ENCODE measurements at regions not wholly inside any gene's neighbourhood (a gene's known extent, or its start where the extent isn't known, plus 50 kb on each side); places are given as distances from the start of the nearest gene placed in this dataset.

DNA sequence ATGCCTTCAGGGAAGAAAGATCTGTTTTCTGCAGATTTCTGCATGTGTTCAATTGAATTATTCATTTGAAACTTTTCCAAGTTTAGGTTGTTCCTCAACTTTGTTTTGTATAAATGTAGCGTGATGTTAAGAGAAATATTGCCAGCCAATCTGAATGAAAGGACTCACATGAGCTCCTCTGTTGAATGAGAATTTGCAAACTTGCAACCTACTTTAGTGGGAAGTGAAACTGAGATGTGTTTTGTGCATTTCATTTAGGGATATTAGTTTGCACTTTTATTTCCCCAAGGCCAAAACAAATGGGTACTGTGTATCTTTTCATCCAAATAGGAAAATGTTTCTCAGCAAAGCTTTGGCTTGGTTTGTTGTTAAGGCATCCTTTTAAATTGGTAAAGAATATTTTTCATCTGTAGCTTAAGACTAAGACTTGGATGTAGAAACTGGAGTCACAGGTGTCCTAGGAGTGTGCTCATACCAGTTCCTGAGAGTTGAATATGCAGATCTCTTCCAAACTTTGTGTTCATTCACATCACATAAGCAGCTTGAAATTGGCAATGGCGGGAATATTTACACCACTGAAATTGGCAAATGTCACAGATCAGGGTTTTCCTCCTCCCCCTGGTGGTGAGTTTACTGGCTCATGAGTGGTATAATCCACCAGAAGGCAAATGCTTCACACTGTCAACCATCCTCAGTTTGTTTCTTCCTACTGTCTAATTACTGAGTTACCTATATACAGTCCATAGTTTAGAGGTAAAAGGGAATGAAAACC, 193.6 kb upstream of the BANK1 start:
- DNase-seq: no peak
- Histone ChIP-seq H3K9me3 (no peaks in the 10 kb centered on the region), H3K4me1 (no peaks in the 10 kb centered on the region), H3K36me3 (no peaks in the 10 kb centered on the region), H3K27me3 (no peaks in the 10 kb centered on the region), H3K4me3 (no peak overlapping the region), H3K27ac (no peak overlapping the region)
- no peak for TF ChIP-seq EP300 (IDR thresholded peaks at IDR 0.05)
- TF ChIP-seq, protein P1, sequence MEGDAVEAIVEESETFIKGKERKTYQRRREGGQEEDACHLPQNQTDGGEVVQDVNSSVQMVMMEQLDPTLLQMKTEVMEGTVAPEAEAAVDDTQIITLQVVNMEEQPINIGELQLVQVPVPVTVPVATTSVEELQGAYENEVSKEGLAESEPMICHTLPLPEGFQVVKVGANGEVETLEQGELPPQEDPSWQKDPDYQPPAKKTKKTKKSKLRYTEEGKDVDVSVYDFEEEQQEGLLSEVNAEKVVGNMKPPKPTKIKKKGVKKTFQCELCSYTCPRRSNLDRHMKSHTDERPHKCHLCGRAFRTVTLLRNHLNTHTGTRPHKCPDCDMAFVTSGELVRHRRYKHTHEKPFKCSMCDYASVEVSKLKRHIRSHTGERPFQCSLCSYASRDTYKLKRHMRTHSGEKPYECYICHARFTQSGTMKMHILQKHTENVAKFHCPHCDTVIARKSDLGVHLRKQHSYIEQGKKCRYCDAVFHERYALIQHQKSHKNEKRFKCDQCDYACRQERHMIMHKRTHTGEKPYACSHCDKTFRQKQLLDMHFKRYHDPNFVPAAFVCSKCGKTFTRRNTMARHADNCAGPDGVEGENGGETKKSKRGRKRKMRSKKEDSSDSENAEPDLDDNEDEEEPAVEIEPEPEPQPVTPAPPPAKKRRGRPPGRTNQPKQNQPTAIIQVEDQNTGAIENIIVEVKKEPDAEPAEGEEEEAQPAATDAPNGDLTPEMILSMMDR (IDR thresholded peaks at IDR 0.05): peak in 1 of 6 experiments; percentile 16
- ATAC-seq (ENCODE audit: low FRiP score in 2 of 2): no peak
- WGBS, 2 donors: 84 to 89% methylated on average over 2 of the region's 2 CpGs

DNA sequence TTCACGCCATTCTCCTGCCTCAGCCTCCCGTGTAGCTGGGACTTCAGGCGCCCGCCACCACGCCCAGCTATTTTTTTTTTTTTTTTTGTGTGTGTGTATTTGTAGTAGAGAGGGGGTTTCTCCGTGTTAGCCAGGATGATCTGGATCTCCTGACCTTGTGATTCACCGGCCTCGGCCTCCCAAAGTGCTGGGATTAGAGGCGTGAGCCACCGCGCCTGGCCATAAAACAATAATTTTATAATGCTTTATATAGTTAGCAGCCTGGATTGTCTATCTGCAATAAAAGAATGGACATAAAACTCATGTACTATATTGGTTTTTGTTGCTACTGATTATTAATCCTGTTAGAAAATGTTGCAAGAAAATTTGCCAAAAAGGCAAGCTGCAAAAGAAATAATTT, 195.9 kb upstream of the BANK1 start:
- no peak for ATAC-seq (ENCODE audit: low FRiP score in 2 of 2)
- Histone ChIP-seq H3K27ac (no peak overlapping the region), H3K4me3 (no peak overlapping the region), H3K9me3 (no peaks in the 10 kb centered on the region), H3K36me3 (no peaks in the 10 kb centered on the region), H3K4me1 (no peaks in the 10 kb centered on the region), H3K27me3 (no peaks in the 10 kb centered on the region)
- TF ChIP-seq POLR2A (IDR thresholded peaks at IDR 0.05) (no peak), EP300 (IDR thresholded peaks at IDR 0.05) (no peak), POLR2AphosphoS5 (IDR thresholded peaks at IDR 0.05) (no peak)
- TF ChIP-seq, protein P1 (IDR thresholded peaks at IDR 0.05): no peak
- WGBS, 2 donors: 96 to 99% methylated on average over 11 of the region's 11 CpGs
- DNase-seq: no peak

DNA sequence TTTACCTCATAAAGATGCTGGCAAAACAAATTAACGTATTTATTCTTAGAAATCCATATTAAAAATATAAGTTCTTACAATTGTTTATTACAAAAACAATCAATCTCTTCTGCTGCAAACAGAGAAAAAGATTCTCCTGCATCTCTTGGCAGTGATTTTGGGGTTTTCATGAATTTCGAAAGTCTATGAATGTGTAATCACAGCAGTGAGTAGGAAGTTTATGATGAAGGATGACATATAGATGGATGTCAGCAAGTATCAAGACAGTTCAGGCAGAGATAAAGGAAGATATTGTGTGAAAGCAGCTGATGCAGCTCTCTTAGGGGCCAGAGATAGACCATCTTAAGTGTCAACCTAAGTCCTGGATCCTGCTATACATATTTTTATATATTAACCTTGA, 196.9 kb upstream of the BANK1 start:
- ATAC-seq (ENCODE audit: low FRiP score in 2 of 2): no peak
- TF ChIP-seq, protein P1 (IDR thresholded peaks at IDR 0.05): no peak
- TF ChIP-seq POLR2A (IDR thresholded peaks at IDR 0.05) (no peak), EP300 (IDR thresholded peaks at IDR 0.05) (no peak), POLR2AphosphoS5 (IDR thresholded peaks at IDR 0.05) (no peak)
- Histone ChIP-seq H3K27me3 (no peaks in the 10 kb centered on the region), H3K4me1 (no peaks in the 10 kb centered on the region), H3K27ac (no peak overlapping the region), H3K36me3 (no peaks in the 10 kb centered on the region), H3K4me3 (no peak overlapping the region), H3K9me3 (no peaks in the 10 kb centered on the region)
- 81 to 83% methylated on average over 2 of the region's 2 CpGs for WGBS, 2 donors
- no peak for DNase-seq

DNA sequence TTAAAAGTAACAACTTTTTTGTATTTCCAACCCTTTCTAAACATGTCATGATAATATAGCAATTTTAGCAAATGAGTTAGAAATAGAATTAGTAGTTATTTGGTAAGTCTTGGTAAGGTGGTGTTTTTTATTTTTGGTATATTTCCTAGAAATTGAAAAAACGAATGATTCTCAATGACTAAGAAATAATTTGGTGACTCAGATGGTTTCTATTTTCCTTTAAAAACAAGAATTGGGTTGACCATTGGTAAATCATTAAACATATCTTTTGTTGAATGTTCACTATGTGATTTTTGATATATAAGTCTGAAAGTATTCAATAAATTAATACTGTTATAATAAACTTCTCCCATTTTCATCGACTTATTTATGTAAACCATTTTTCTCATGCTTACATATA, 206.2 kb upstream of the BANK1 start:
- no peaks in the 10 kb centered on the region for H3K27me3 ChIP-seq
- H3K27ac ChIP-seq: no peak overlapping the region
- 77 to 86% methylated on average over 2 of the region's 2 CpGs for WGBS, 2 donors
- peaks cover 0 to 7% (median 5%) of the 10 kb centered on the region in 4 donors for H3K9me3 ChIP-seq
- TF ChIP-seq POLR2A (IDR thresholded peaks at IDR 0.05) (no peak), EP300 (IDR thresholded peaks at IDR 0.05) (no peak), POLR2AphosphoS5 (IDR thresholded peaks at IDR 0.05) (no peak)
- TF ChIP-seq, protein P1 (IDR thresholded peaks at IDR 0.05): no peak
- H3K4me3 ChIP-seq: no peak overlapping the region
- H3K4me1 ChIP-seq: no peaks in the 10 kb centered on the region
- no peak for DNase-seq
- H3K36me3 ChIP-seq: no peaks in the 10 kb centered on the region
- ATAC-seq (ENCODE audit: low FRiP score in 2 of 2): no peak

DNA sequence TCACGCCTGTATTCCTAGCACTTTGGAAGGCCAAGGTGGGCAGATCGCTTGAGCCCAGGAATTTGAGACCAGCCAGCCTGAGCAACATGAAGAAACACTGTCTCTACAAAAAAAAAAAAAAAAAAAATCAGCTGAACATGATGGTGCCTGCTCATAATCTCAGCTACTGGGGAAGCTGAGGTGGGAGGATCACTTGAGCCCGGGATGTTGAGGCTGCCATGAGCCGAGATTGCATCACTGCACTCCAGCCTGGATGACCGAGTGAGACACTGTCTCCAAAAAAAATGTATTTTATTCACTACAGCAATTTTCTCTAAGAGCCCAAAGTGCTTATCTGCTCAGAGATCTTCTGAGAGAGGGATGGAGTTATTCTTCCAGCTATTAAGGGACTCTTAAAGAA, 215.8 kb upstream of the PPP3CA start:
- no peak for TF ChIP-seq POLR2A (IDR thresholded peaks at IDR 0.05)
- TF ChIP-seq, protein P1 (IDR thresholded peaks at IDR 0.05): no peak
- TF ChIP-seq EP300 (IDR thresholded peaks at IDR 0.05): no peak
- no peak for TF ChIP-seq POLR2AphosphoS5 (IDR thresholded peaks at IDR 0.05)

More for the DNA sequence above, 215.8 kb upstream of the PPP3CA start:
- Histone ChIP-seq H3K27me3 (no peaks in the 10 kb centered on the region), H3K36me3 (no peaks in the 10 kb centered on the region), H3K27ac (no peak overlapping the region), H3K4me1 (no peaks in the 10 kb centered on the region), H3K9me3 (peaks cover 0 to 3% (median 0%) of the 10 kb centered on the region in 4 donors), H3K4me3 (no peak overlapping the region)
- DNase-seq: no peak
- 79 to 80% methylated on average over 5 of the region's 5 CpGs for WGBS, 2 donors
- peak in 1 of 2 donors; percentile 38 for ATAC-seq (ENCODE audit: low FRiP score in 2 of 2)
